CD4-positive, alpha-beta memory T cell (primary cell): ENCODE measurements at regions not wholly inside any gene's neighbourhood (a gene's known extent, or its start where the extent isn't known, plus 50 kb on each side); places are given as distances from the start of the nearest gene placed in this dataset.

Experiments
- CTCF ChIA-PET: fragments of 350-600 bp; sonication (Branson Sonifier 250); formaldehyde crosslinking; loops from one replicate; lab custom pipeline; 2021; ENCODE audit warnings: inconsistent platforms; ENCODE audit not compliant: partially characterized antibody; lab: Charles Lee
- POLR2A ChIA-PET: fragments of 350-600 bp; sonication (Branson Sonifier 250); formaldehyde crosslinking; loops from one replicate; lab custom pipeline; 2021; ENCODE audit not compliant: partially characterized antibody; lab: Charles Lee
- DNase-seq, 5 donors: peaks; one replicate each; pipeline versions ENCODE4 v3.0.0 to v3.0.0-alpha.2; 2020 to 2022; ENCODE audit warnings: mixed read lengths in 1 of 5
- H3K27ac ChIP-seq: one replicate; pipeline ENCODE4 v1.7.0; 2013; ENCODE audit warnings: low read depth, low read length
- H3K27me3 ChIP-seq: 2 replicates; pipeline ENCODE4 v1.7.0; 2013; ENCODE audit warnings: mild to moderate bottlenecking, low read length, moderate library complexity; ENCODE audit not compliant: insufficient read depth
- H3K36me3 ChIP-seq: 2 replicates; pipeline ENCODE4 v1.7.0; 2013; ENCODE audit warnings: mild to moderate bottlenecking, low read length, moderate library complexity; ENCODE audit not compliant: insufficient read depth
- H3K4me1 ChIP-seq: 2 replicates; pipeline ENCODE4 v1.7.0; 2013; ENCODE audit warnings: mild to moderate bottlenecking, low read length, moderate library complexity; ENCODE audit not compliant: insufficient read depth
- H3K4me3 ChIP-seq, 2 donors: one replicate each; pipeline ENCODE4 v1.7.0; 2013; ENCODE audit warnings: low read length in 2 of 2, mild to moderate bottlenecking in 1 of 2
- H3K9me3 ChIP-seq, 2 donors: one replicate each; pipeline ENCODE4 v1.7.0; 2013; ENCODE audit warnings: low read length in 2 of 2, control low read depth in 1 of 2; ENCODE audit not compliant: control insufficient read depth in 1 of 2
- H3K27ac Mint-ChIP-seq, 7 donors: one replicate each; pipeline ENCODE4 v1.8.0; 2020 to 2021; ENCODE audit warnings: mixed read lengths in 7 of 7, mild to moderate bottlenecking in 6 of 7, inconsistent platforms in 3 of 7, moderate library complexity in 3 of 7
- H3K27me3 Mint-ChIP-seq, 2 donors: one replicate each; pipeline ENCODE4 v1.8.0; 2020 to 2021; ENCODE audit warnings: mixed read lengths in 2 of 2
- H3K36me3 Mint-ChIP-seq, 2 donors: one replicate each; pipeline ENCODE4 v1.8.0; 2020 to 2021; ENCODE audit warnings: mixed read lengths in 2 of 2, inconsistent platforms in 1 of 2, mild to moderate bottlenecking in 1 of 2
- H3K4me1 Mint-ChIP-seq, 4 donors: one replicate each; pipeline ENCODE4 v1.8.0; 2020 to 2021; ENCODE audit warnings: mixed read lengths in 4 of 4, mild to moderate bottlenecking in 1 of 4
- H3K4me3 Mint-ChIP-seq, 8 donors: one replicate each; pipeline ENCODE4 v1.8.0; 2020 to 2021; ENCODE audit warnings: mixed read lengths in 8 of 8, mild to moderate bottlenecking in 7 of 8, moderate library complexity in 6 of 8, inconsistent platforms in 3 of 8
- H3K9me3 Mint-ChIP-seq, 8 donors: one replicate each; pipeline ENCODE4 v1.8.0; 2020 to 2021; ENCODE audit warnings: mixed read lengths in 8 of 8, mild to moderate bottlenecking in 5 of 8, inconsistent platforms in 3 of 8, moderate library complexity in 1 of 8
- intact Hi-C: fragments of 100-400 bp; cut with micrococcal nuclease; formaldehyde crosslinking; loops from one replicate; pipeline ENCODE4 v1.15.1; 2023

DNA sequence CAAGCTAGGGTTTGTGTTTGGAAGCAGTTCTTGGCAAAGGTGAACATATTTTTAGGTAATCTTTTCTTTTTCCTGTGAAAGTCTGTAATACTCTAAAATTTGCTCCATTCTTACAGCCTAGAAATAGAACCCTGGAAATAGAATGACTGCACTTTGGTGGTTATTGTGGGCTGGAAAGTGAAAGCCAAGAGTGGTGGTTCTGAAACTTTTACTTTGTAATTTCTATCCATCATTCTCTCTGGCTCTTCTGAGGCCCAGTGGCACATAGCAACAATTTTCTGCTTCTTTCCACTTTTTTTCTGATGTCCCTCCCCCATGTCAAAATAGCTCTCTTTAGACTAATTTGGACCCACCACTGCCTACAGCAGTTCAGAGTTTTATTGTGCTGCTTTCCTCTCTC lies 300.4 kb upstream of the RPS6KA3 start:
- DNase-seq, result no peak
- Mint-ChIP-seq H3K36me3 (no peaks in the 10 kb centered on the region), H3K9me3 (peaks cover 0 to 3% (median 0%) of the 10 kb centered on the region in 8 donors), H3K27me3 (peaks cover 2 to 3% of the 10 kb centered on the region in 2 donors), H3K4me3 (no peak overlapping the region), H3K27ac (no peak overlapping the region), H3K4me1 (no peaks in the 10 kb centered on the region)
- H3K27ac ChIP-seq, result no peak overlapping the region
- H3K4me3 ChIP-seq, result no peak overlapping the region
- H3K27me3 ChIP-seq, result no peaks in the 10 kb centered on the region
- no peaks in the 10 kb centered on the region for H3K9me3 ChIP-seq
- intact Hi-C loops, result no loop called here
- H3K4me1 ChIP-seq, result no peaks in the 10 kb centered on the region
- POLR2A ChIA-PET, result no interaction called here
- H3K36me3 ChIP-seq, result no peaks in the 10 kb centered on the region
- CTCF ChIA-PET, result no interaction called here

DNA sequence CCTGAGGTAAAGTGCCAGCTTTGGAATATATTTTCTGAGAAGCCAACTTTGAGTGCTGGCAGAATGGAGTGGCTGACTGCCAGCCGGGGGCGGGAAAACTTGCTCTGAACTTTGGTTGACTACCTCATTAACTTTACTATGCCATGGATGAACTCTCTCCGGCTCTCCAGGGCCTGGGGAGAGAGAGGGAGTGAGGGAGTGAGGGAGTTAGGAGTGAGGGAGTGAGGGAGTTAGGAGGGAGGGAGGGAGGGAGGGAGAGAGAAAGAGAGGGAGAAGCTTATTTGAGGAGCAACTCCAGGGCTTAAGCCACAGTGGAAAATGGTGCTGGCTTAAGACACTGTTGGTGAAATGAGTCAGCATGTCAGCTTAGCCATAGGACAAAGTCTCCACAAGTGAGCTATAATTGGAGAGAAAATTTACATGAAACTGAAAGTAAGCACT lies 280.9 kb upstream of the RPS6KA3 start:
- H3K4me3 Mint-ChIP-seq, result no peak overlapping the region
- H3K27ac Mint-ChIP-seq, result no peak overlapping the region
- H3K4me3 ChIP-seq, result no peak overlapping the region
- no peaks in the 10 kb centered on the region for H3K27me3 Mint-ChIP-seq
- H3K27me3 ChIP-seq, result no peaks in the 10 kb centered on the region
- H3K27ac ChIP-seq, result no peak overlapping the region
- no peak for DNase-seq
- no peaks in the 10 kb centered on the region for H3K36me3 ChIP-seq
- peaks cover 0 to 16% (median 9%) of the 10 kb centered on the region in 8 donors for H3K9me3 Mint-ChIP-seq
- H3K9me3 ChIP-seq, result no peaks in the 10 kb centered on the region
- POLR2A ChIA-PET, result no interaction called here
- no peaks in the 10 kb centered on the region for H3K4me1 ChIP-seq
- H3K36me3 Mint-ChIP-seq, result no peaks in the 10 kb centered on the region
- intact Hi-C loops, result no loop called here
- CTCF ChIA-PET, result interaction anchor here (1.2 kb wide), 1 partner anchor 20 kb away, joined by 3 read pairs; no protein-coding TSS in a partner anchor
- no peaks in the 10 kb centered on the region for H3K4me1 Mint-ChIP-seq

DNA sequence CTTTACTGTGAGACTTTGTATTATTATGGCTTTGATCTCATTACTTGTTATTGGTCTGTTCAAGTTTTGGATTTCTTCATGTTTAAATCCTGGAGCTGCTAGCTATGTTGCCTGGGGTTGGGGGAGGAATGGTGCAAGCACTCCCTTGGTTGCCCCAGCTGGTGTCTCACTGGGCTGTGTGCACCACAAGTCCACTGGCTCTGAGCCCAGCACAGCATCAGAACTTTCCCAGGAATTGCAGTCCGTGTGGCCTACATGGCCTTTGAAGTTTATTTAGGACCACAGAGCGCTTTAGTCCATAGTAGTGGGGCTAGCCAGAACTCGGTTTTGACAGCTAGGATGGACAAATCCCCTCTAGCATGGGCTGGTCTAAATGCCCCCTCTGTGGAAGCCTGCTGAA lies 278.8 kb upstream of the RPS6KA3 start:
- ChIA-PET POLR2A (no interaction called here), CTCF (no interaction called here)
- DNase-seq, result no peak
- intact Hi-C loops, result no loop called here
- H3K4me1 ChIP-seq, result no peaks in the 10 kb centered on the region
- no peaks in the 10 kb centered on the region for H3K36me3 ChIP-seq
- Mint-ChIP-seq H3K9me3 (peaks cover 0 to 34% (median 19%) of the 10 kb centered on the region in 8 donors), H3K4me1 (no peaks in the 10 kb centered on the region), H3K36me3 (peaks cover 3 to 4% of the 10 kb centered on the region in 2 donors), H3K27me3 (no peaks in the 10 kb centered on the region), H3K4me3 (no peak overlapping the region), H3K27ac (no peak overlapping the region)
- H3K27ac ChIP-seq, result no peak overlapping the region
- H3K9me3 ChIP-seq, result no peaks in the 10 kb centered on the region
- no peak overlapping the region for H3K4me3 ChIP-seq
- no peaks in the 10 kb centered on the region for H3K27me3 ChIP-seq

- H3K9me3 ChIP-seq, result no peaks in the 10 kb centered on the region
- no peak overlapping the region for H3K27ac ChIP-seq
- CTCF ChIA-PET, result no interaction called here
- Mint-ChIP-seq H3K4me1 (peaks cover 0 to 2% (median 0%) of the 10 kb centered on the region in 4 donors), H3K27me3 (no peaks in the 10 kb centered on the region), H3K9me3 (peaks cover 0 to 36% (median 19%) of the 10 kb centered on the region in 8 donors), H3K36me3 (peaks cover 3 to 4% of the 10 kb centered on the region in 2 donors), H3K4me3 (no peak overlapping the region), H3K27ac (no peak overlapping the region)
- no peak overlapping the region for H3K4me3 ChIP-seq
- no peaks in the 10 kb centered on the region for H3K27me3 ChIP-seq
- DNase-seq, result no peak
- POLR2A ChIA-PET, result no interaction called here
- H3K36me3 ChIP-seq, result no peaks in the 10 kb centered on the region
- intact Hi-C loops, result no loop called here
- H3K4me1 ChIP-seq, result no peaks in the 10 kb centered on the region
Observed at GRCh38 chrX:20542072-20542471, 275.4 kb upstream of the RPS6KA3 start.

GRCh38 chrX:20538974-20539373 lies 272.3 kb upstream of the RPS6KA3 start:
- POLR2A ChIA-PET, result no interaction called here
- no peak overlapping the region for H3K27ac Mint-ChIP-seq
- H3K36me3 ChIP-seq, result no peaks in the 10 kb centered on the region
- H3K9me3 Mint-ChIP-seq, result peaks cover 0 to 32% (median 18%) of the 10 kb centered on the region in 8 donors
- no peak overlapping the region for H3K4me3 ChIP-seq
- no peaks in the 10 kb centered on the region for H3K4me1 ChIP-seq
- H3K9me3 ChIP-seq, result no peaks in the 10 kb centered on the region
- no peak overlapping the region for H3K4me3 Mint-ChIP-seq
- H3K4me1 Mint-ChIP-seq, result peaks cover 0 to 2% (median 0%) of the 10 kb centered on the region in 4 donors
- no peaks in the 10 kb centered on the region for H3K27me3 ChIP-seq
- CTCF ChIA-PET, result interaction anchor here (1.5 to 1.6 kb wide), 2 partner anchors 9 to 940 kb away, joined by 3 to 6 read pairs; no protein-coding TSS in a partner anchor
- no peak overlapping the region for H3K27ac ChIP-seq
- intact Hi-C loops, result no loop called here
- DNase-seq, result no peak
- H3K36me3 Mint-ChIP-seq, result peaks cover 3 to 4% of the 10 kb centered on the region in 2 donors
- H3K27me3 Mint-ChIP-seq, result peaks cover 2 to 4% of the 10 kb centered on the region in 2 donors

GRCh38 chrX:20531667-20532066 lies 265.0 kb upstream of the RPS6KA3 start:
- no peak overlapping the region for H3K27ac ChIP-seq
- no peaks in the 10 kb centered on the region for H3K27me3 ChIP-seq
- no peaks in the 10 kb centered on the region for H3K36me3 ChIP-seq
- Mint-ChIP-seq H3K27ac (no peak overlapping the region), H3K36me3 (no peaks in the 10 kb centered on the region), H3K27me3 (peaks cover 12 to 17% of the 10 kb centered on the region in 2 donors), H3K4me1 (peaks cover 2 to 11% (median 6%) of the 10 kb centered on the region in 4 donors), H3K4me3 (no peak overlapping the region), H3K9me3 (peaks cover 0 to 2% (median 0%) of the 10 kb centered on the region in 8 donors)
- POLR2A ChIA-PET, result no interaction called here
- no peaks in the 10 kb centered on the region for H3K4me1 ChIP-seq
- no peaks in the 10 kb centered on the region for H3K9me3 ChIP-seq
- no peak for DNase-seq
- CTCF ChIA-PET, result interaction anchor here (1.1 to 7.8 kb wide), 3 partner anchors 948 to 1216 kb away, joined by 3 to 70 read pairs (median 12); no protein-coding TSS in a partner anchor
- intact Hi-C loops, result no loop called here
- no peak overlapping the region for H3K4me3 ChIP-seq

GRCh38 chrX:20530406-20530921 lies 263.8 kb upstream of the RPS6KA3 start:
- POLR2A ChIA-PET, result interaction anchor here (1.0 kb wide), 1 partner anchor 277 kb away, joined by 3 read pairs; no protein-coding TSS in a partner anchor
- Mint-ChIP-seq H3K4me3 (peak overlapping the region in 2 of 8 donors; percentile 12 to 45), H3K36me3 (no peaks in the 10 kb centered on the region), H3K9me3 (peaks cover 0 to 2% (median 0%) of the 10 kb centered on the region in 8 donors), H3K4me1 (peaks cover 2 to 11% (median 6%) of the 10 kb centered on the region in 4 donors), H3K27me3 (peaks cover 11 to 17% of the 10 kb centered on the region in 2 donors), H3K27ac (no peak overlapping the region)
- H3K27me3 ChIP-seq, result no peaks in the 10 kb centered on the region
- CTCF ChIA-PET, result interaction anchor here (0.7 to 7.8 kb wide), 17 partner anchors 8 to 1220 kb away, joined by 3 to 70 read pairs (median 5); no protein-coding TSS in a partner anchor
- peak; percentile 39 to 57 (median 50) for DNase-seq
- H3K4me1 ChIP-seq, result no peaks in the 10 kb centered on the region
- no peaks in the 10 kb centered on the region for H3K36me3 ChIP-seq
- no peak overlapping the region for H3K27ac ChIP-seq
- no peaks in the 10 kb centered on the region for H3K9me3 ChIP-seq
- intact Hi-C loops, result loop anchor here (1.0 kb wide), 2 partner anchors 950 to 1216 kb away; no protein-coding TSS in a partner anchor
- H3K4me3 ChIP-seq, result no peak overlapping the region
